ENCODE measurements at regions not wholly inside any gene's neighbourhood (a gene's known extent, or its start where the extent isn't known, plus 50 kb on each side); places are given as distances from the start of the nearest gene placed in this dataset.
"Not testable (repeated sequence)": the region's sequence is repeated elsewhere in the genome, so short reads cannot be mapped to it uniquely, and the experiment has no call there.

DNA sequence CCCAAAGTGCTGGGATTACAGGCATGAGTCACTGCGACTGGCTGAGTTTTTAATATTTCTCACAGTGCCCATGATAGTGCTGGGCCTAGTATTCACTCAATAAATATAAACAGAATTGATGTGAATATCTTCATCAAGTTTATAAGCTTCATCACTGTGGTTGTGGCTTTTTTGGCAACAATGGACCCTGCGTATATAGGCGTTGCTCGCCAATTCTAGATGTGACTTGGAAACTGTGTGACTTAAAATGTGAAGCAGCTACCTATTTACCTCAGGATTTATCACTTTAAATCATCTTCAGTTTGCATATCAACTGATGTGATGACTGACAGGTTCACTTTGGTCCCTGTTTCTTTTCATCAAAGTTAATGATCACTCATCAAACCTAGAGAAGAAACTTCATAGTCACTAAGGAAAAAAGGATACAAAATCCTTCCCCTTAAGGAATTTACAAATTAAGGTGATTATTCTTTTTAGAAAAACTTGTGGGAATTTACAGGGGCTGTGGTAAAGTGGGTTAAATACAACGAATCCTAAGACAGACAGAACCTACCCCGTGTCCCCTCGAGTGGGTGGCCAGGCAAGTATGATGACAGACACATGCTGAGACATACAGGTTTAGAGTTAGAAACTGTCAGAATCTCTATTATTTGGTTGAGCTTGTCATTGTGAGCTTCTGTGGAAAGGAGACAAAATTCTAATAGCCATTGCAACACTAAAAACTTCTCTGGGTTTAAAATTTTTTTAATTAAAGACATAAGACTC is 101.3 kb downstream of the AKAP11 start:
- Mint-ChIP-seq H3K36me3 (peaks cover 7% of the 10 kb centered on the region), H3K27ac (no peak overlapping the region), H3K4me3 (no peak overlapping the region), H3K4me1 (peaks cover 23% of the 10 kb centered on the region), H3K9me3 (no peaks in the 10 kb centered on the region)
- peak; percentile 50 for ATAC-seq
- no peak for DNase-seq (ENCODE audit: low spot score in 2 of 2)

DNA sequence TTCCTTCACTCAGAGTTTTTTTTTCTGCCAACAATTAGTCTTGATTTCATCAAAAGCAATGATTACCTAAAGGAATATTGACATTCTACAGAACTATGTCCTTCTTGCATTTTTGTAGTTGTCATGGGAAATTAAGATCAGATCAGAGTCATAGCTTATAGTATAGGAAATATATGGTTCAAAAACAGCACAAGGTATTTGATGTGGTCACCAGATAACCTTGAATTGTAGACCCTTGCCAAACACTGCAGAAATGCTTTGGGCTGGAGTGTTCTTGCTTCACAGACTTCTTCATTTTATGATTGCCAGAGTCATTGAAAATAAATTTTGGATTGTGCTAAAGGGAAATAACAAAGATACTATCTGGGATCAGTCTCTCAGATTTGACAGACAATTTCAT is 103.7 kb downstream of the AKAP11 start:
- DNase-seq (ENCODE audit: low spot score in 2 of 2) (no peak), ATAC-seq (no peak)
- Mint-ChIP-seq H3K27ac (no peak overlapping the region), H3K4me1 (peaks cover 33% of the 10 kb centered on the region), H3K36me3 (peaks cover 7% of the 10 kb centered on the region), H3K4me3 (no peak overlapping the region), H3K9me3 (no peaks in the 10 kb centered on the region)

DNA sequence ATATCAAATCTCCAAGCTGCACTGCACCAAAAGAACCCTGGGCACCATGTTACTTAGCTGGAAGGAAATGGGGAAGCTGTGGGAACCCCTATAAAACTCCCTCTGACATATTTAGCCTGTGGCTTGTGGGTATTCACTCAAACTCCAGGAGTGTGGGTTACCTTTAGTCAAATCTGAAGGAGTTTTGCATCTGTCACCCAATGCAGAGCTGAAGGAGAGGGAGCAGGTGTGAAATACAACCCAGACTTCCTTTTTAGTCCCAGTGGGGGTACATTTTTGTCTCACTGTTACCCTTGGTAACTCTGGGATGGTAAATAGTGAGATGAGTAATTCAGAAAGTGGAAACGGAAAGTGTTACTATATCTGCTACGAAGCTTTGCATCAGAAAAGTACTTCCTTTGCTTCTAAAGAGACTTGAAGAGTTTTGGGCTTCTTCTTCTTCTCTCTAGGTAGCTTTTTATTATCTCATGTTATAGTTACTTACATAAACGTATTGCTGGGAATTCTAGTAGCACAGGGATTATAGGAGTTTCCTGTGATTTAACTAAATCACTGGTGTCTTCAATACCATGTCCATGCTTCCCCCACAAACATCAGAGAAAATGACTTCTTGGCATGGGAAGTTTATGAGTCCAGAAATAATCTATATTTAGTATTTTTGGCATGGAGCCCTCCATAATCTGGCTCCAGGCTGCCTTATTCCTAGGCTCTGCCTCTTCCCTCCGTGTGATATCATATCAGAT is 105.9 kb downstream of the AKAP11 start:
- peaks cover 7% of the 10 kb centered on the region for H3K36me3 Mint-ChIP-seq
- ATAC-seq (peak; percentile 90), DNase-seq (ENCODE audit: low spot score in 2 of 2) (peak; percentile 27 to 78)
- peak overlapping the region; percentile 84 for H3K27ac Mint-ChIP-seq
- H3K4me3 Mint-ChIP-seq: peak overlapping the region; percentile 7
- H3K4me1 Mint-ChIP-seq: peaks cover 34% of the 10 kb centered on the region
- H3K9me3 Mint-ChIP-seq: peaks cover 4% of the 10 kb centered on the region

DNA sequence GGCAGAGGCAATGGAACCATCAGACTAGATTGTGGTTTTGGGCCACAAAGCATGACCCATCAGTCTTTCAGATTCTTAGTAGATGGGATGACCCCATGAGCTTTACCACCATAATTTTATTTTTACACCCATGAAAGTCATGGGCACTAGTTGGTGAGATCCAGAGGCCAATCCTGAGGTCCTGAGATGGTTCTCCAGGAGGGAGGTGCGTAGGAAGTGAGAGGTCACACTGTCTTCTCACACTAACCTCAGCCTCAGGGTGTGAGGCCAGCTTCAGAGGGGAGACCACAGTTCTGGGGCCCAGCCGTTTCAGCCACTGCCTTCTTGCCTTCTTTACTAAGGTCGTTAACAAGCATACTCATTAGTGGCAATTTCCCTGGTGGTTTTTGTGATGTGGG is 106.4 kb downstream of the AKAP11 start:
- ATAC-seq: peak; percentile 50
- DNase-seq (ENCODE audit: low spot score in 2 of 2): peak in 1 of 2 donors; percentile 70
- Mint-ChIP-seq H3K4me3 (no peak overlapping the region), H3K9me3 (peaks cover 4% of the 10 kb centered on the region), H3K27ac (peak overlapping the region; percentile 84), H3K4me1 (peaks cover 34% of the 10 kb centered on the region), H3K36me3 (peaks cover 7% of the 10 kb centered on the region)

DNA sequence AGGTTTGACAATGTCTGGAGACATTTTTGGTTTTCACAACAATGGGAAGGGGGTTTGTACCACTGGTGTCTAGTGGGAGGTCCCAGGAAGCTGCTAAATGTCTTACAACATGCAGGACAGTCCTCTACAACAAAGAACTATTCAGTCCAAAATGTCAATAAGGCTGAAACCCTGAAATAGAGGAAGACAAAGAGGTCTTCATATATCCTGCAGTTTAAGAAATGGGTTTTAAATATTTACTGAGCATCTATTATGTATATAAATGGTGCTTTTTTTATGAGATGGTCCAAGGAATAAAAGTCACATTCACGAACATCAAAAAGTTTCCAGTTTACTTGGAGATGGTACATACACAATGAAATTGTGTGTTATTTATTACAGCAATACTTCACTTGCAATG is 107.3 kb downstream of the AKAP11 start:
- Mint-ChIP-seq H3K4me1 (peaks cover 34% of the 10 kb centered on the region), H3K36me3 (peaks cover 7% of the 10 kb centered on the region), H3K4me3 (no peak overlapping the region), H3K9me3 (peaks cover 4% of the 10 kb centered on the region), H3K27ac (peak overlapping the region; percentile 84)
- ATAC-seq (no peak), DNase-seq (ENCODE audit: low spot score in 2 of 2) (no peak)

DNA sequence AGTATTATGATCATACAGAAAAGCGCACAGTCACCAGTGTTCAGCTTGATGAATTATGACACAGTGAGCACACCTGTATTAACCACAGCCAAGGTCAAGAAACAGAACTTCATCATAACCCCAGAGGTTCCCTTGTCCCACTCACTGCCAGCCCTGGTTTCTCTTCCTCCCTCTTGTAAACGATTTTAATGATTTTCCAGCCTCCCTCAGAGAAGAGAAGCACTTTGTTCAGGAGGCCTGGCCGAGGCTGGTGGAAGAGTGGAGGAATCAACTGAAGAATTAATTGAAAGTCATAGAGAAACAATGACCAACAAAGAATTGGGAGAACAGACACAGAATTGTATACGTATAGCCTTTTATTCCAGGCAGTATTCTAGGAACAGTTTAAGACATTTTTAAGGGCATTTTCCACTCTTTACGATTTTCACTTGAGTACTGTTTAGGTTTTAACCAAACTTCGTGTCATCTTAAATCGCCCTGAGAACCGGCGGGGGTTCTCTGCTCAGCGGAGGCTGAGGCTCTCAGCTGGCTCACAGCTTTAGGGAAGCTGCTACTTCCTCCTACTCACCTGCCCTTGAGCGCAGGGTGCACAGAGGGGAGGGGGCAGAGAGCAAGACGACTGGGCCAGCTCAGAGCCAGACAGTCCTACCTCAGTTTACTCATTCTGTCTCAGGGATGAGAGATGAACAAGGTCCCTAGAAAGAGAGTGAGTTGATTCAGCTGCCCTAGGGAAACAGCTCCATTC is 108.6 kb downstream of the AKAP11 start:
- no peak for ATAC-seq
- H3K36me3 Mint-ChIP-seq: peaks cover 7% of the 10 kb centered on the region
- H3K4me1 Mint-ChIP-seq: peaks cover 34% of the 10 kb centered on the region
- peaks cover 4% of the 10 kb centered on the region for H3K9me3 Mint-ChIP-seq
- H3K27ac Mint-ChIP-seq: no peak overlapping the region
- no peak for DNase-seq (ENCODE audit: low spot score in 2 of 2)
- H3K4me3 Mint-ChIP-seq: no peak overlapping the region

DNA sequence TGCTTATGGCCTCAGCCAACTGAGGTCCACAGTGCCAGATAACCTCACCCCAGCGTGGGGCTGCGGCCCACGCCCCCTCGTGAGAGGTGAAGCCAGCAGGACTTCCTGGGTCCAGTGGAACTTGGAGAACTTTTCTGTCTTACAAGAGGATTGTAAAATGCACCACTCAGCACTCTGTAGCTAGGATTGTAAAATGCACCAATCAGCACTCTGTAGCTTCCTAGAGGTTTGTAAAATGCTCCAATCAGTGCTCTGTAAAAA is 109.1 kb downstream of the AKAP11 start:
- DNase-seq (ENCODE audit: low spot score in 2 of 2) (no peak), ATAC-seq (no peak)
- peaks cover 34% of the 10 kb centered on the region for H3K4me1 Mint-ChIP-seq
- H3K36me3 Mint-ChIP-seq: peaks cover 7% of the 10 kb centered on the region
- peaks cover 4% of the 10 kb centered on the region for H3K9me3 Mint-ChIP-seq
- no peak overlapping the region for H3K27ac Mint-ChIP-seq
- H3K4me3 Mint-ChIP-seq: no peak overlapping the region

DNA sequence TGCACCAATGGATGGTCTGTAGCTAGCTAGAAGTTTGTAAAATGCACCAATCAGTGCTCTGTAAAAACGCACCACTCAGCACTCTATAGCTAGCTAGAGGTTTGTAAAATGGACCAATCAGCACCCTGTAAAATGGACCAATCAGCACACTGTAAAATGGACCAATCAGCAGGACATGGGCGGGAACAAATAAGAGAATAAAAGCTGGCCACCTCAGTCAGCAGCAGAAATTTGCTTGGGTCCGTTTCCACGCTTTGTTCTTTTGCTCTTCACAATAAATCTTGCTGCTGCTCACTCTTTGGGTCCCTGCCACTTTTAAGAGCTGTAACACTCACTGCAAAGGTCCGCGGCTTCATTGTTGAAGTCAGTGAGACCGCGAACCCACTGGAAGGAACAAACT is 109.5 kb downstream of the AKAP11 start:
- peaks cover 34% of the 10 kb centered on the region for H3K4me1 Mint-ChIP-seq
- H3K36me3 Mint-ChIP-seq; H3K4me3 Mint-ChIP-seq; ATAC-seq; H3K27ac Mint-ChIP-seq; DNase-seq (ENCODE audit: low spot score in 2 of 2); H3K9me3 Mint-ChIP-seq: not testable (repeated sequence)

DNA sequence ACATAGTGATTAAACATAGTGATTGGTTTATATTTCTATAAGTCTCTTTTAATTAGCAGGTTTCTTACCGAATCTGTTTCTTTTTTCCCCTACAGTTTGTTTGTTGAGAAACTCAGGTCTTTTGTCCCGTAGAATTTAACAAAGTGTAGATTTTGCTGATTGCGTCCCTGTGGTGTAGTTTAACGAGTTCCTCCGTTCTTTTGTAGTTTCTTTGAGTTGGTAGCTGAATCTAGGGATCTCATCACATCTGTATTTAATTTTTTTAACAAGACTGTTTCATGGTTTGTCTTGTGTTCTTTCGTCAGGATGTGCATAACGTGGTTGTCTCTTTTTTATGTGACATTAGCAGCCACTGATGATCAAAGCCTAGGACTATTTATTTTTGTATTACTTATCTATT is 111.1 kb downstream of the AKAP11 start:
- DNase-seq (ENCODE audit: low spot score in 2 of 2) (no peak), ATAC-seq (no peak)
- Mint-ChIP-seq H3K27ac (no peak overlapping the region), H3K4me1 (peaks cover 23% of the 10 kb centered on the region), H3K9me3 (peaks cover 4% of the 10 kb centered on the region), H3K36me3 (peaks cover under 1% of the 10 kb centered on the region), H3K4me3 (no peak overlapping the region)

DNA sequence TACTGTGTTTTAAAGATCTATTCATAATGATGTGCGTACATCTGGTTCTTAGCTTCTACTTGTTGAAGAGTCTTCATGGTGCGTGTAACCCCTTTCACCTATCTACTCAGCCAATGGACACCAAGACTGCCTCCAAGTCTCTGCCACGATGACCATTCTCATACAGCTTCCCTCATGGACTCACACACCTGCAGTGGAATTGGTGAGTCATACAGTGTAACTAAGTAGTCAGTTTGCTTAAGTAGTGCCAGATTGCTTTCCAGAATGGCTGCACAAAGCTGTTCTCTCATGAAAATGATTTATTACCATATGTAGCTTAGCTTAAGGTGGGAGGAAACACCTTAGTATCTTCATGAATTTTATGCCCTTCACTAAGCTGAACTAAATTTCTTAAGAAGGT is 112.3 kb downstream of the AKAP11 start:
- DNase-seq (ENCODE audit: low spot score in 2 of 2) (no peak), ATAC-seq (no peak)
- Mint-ChIP-seq H3K4me1 (peaks cover 17% of the 10 kb centered on the region), H3K36me3 (no peaks in the 10 kb centered on the region), H3K9me3 (peaks cover 4% of the 10 kb centered on the region), H3K4me3 (no peak overlapping the region), H3K27ac (no peak overlapping the region)

DNA sequence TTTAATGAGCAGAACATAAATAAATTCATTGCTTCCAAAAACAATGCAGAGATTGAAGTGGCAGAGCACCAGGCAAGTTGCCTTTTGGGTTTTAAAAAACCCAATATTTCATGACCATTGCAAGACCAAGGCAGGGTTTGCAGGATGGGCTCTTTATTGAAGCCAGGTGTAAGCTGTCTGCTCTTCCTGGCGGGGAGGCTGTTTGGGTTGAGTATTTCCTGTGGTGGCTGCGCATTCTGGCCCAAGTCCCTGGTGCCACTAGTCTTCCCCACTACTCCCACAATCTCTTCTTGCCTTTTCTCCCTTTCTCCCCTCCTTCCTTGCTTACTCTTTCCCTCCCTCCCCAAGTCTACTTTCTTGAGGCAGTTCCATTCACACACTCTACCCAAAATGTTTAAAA is 116.4 kb downstream of the AKAP11 start:
- DNase-seq (ENCODE audit: low spot score in 2 of 2) (no peak), ATAC-seq (no peak)
- Mint-ChIP-seq H3K36me3 (peaks cover 3% of the 10 kb centered on the region), H3K4me3 (no peak overlapping the region), H3K27ac (no peak overlapping the region), H3K9me3 (no peaks in the 10 kb centered on the region), H3K4me1 (peaks cover 27% of the 10 kb centered on the region)

DNA sequence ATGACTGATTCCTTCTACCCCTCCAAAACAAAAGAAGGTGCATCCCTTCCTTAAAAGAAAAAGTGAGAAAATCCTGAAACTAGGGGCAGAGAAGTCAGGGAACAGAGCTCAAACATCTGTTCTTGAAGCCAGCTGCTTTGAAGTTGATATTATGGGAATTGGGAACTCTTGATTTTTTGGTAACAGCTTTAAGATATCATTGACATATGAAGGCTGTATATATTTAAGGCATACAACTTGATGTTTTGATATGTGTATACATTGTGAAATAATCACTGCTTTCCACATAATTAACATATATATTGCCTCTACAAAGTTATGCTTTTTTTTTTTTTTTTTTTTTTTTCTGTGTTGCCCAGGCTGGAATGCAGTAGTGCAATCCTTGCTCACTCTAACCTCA is 117.1 kb downstream of the AKAP11 start:
- H3K36me3 Mint-ChIP-seq: peaks cover 10% of the 10 kb centered on the region
- DNase-seq (ENCODE audit: low spot score in 2 of 2): no peak
- H3K4me3 Mint-ChIP-seq: no peak overlapping the region
- H3K9me3 Mint-ChIP-seq: no peaks in the 10 kb centered on the region
- ATAC-seq: no peak
- peaks cover 34% of the 10 kb centered on the region for H3K4me1 Mint-ChIP-seq
- H3K27ac Mint-ChIP-seq: no peak overlapping the region

DNA sequence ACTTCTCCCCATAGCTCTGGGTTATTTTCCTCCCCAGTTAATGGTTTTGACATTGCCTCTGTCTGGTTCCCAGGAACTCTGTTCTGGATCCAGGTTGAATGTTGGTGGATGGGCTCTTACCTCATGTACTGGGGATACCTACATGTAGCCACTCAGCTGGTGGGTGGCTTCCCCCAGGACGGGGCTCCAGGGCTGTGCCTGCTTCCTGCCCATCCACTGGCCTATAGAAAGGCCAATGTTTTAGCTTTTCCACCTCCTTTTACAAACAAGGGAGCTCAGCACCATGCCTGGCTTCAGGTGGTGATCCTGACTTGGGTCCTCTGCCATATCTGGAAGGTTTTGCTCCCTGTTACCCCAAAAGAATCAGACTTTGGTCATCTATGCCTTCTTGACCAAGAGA is 120.2 kb downstream of the AKAP11 start:
- peak overlapping the region; percentile 98 for H3K27ac Mint-ChIP-seq
- H3K4me3 Mint-ChIP-seq: peak overlapping the region; percentile 81
- H3K4me1 Mint-ChIP-seq: peaks cover 55% of the 10 kb centered on the region
- DNase-seq (ENCODE audit: low spot score in 2 of 2) (no peak), ATAC-seq (no peak)
- peaks cover 36% of the 10 kb centered on the region for H3K36me3 Mint-ChIP-seq
- H3K9me3 Mint-ChIP-seq: no peaks in the 10 kb centered on the region

DNA sequence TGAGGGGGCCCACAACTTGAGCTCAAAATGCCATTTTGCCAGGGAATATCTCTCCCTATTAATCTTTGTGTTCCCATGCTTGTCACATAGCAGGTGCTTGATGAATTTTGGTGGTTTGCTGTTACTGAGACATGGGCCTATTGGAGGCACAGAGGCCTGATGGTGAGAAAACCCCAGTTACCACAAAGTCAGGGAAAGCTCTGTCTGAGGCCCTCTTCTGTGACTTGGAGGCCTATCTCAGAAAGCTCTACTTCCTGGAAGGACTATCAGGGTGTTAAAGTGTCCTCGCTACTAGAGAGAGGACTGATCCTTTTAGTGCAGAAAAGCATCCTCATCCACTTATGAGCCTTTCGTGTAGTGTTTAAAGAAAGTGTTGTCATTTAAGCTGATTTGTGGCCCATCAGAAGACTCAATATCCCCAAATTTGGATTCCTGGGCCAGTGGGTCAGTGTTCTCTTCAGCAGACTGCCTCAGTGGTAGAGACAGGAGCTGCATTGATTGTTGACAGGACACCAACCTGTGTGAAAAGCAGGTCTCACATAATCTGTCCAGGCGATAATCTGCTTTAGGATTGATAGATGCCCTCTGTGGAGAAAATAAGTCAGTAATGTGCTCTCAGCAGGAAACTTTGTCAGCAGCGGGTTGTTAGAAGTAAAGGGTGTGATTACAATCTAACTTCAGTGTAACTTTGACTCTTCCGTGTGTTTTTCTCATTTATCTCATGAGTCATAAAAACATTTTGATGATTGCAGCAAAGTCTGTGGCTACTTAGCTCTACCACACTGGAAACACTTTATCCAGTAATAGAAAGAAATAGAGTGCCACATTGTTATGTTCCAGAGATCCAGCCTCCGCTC is 121.0 kb downstream of the AKAP11 start:
- ATAC-seq (peak; percentile 84), DNase-seq (ENCODE audit: low spot score in 2 of 2) (peak in 1 of 2 donors; percentile 66)
- Mint-ChIP-seq H3K4me1 (peaks cover 61% of the 10 kb centered on the region), H3K27ac (peak overlapping the region; percentile 98), H3K4me3 (peak overlapping the region; percentile 81), H3K36me3 (peaks cover 42% of the 10 kb centered on the region), H3K9me3 (peaks cover 2% of the 10 kb centered on the region)
